HL-60/S4 treated with phorbol 12-myristate 13-acetate at 8.2 ng/mL for 4 days and 3 days (cell line): ENCODE measurements at regions not wholly inside any gene's neighbourhood (a gene's known extent, or its start where the extent isn't known, plus 50 kb on each side); places are given as distances from the start of the nearest gene placed in this dataset.

Experiments
- in situ Hi-C: fragments of 300-500 bp; cut with MboI; formaldehyde crosslinking; loops from 2 replicates; pipeline ENCODE4 v1.15.0; 2022; ENCODE audit warnings: low sequenced_read_pairs

- in situ Hi-C loops = no loop called here
Observed at GRCh38 chr2:180743401-180743800, 237.0 kb upstream of the UBE2E3 start.

GRCh38 chr2:180742801-180743200 lies 237.6 kb upstream of the UBE2E3 start:
- in situ Hi-C loops = no loop called here

- in situ Hi-C loops = no loop called here
Observed at GRCh38 chr2:180739070-180739469, 241.3 kb upstream of the UBE2E3 start.

GRCh38 chr2:180735799-180736198 lies 244.6 kb upstream of the UBE2E3 start:
- in situ Hi-C loops = no loop called here

- in situ Hi-C loops = no loop called here
Observed at GRCh38 chr2:180734382-180734781, 246.0 kb upstream of the UBE2E3 start.

- in situ Hi-C loops = no loop called here
Observed at GRCh38 chr2:180733330-180733729, 247.1 kb upstream of the UBE2E3 start.

- in situ Hi-C loops = no loop called here
Observed at GRCh38 chr2:180732337-180732736, 248.1 kb upstream of the UBE2E3 start.

GRCh38 chr2:180730976-180731375 lies 249.4 kb upstream of the UBE2E3 start:
- in situ Hi-C loops = no loop called here

GRCh38 chr2:180728928-180729559 lies 251.4 kb upstream of the UBE2E3 start:
- in situ Hi-C loops = no loop called here

GRCh38 chr2:180723712-180724111 lies 256.7 kb upstream of the UBE2E3 start:
- in situ Hi-C loops = no loop called here

- in situ Hi-C loops = no loop called here
Observed at GRCh38 chr2:180722551-180723239, 257.7 kb upstream of the UBE2E3 start.

- in situ Hi-C loops = no loop called here
Observed at GRCh38 chr2:180720829-180721228, 259.6 kb upstream of the UBE2E3 start.

- in situ Hi-C loops = no loop called here
Observed at GRCh38 chr2:180717588-180717987, 262.8 kb upstream of the UBE2E3 start.

- in situ Hi-C loops = no loop called here
Observed at GRCh38 chr2:180716186-180717180, 263.9 kb upstream of the UBE2E3 start.

GRCh38 chr2:180715044-180715443 lies 265.4 kb upstream of the UBE2E3 start:
- in situ Hi-C loops = no loop called here

GRCh38 chr2:180709392-180710145 lies 270.8 kb upstream of the UBE2E3 start:
- in situ Hi-C loops = no loop called here

GRCh38 chr2:180707884-180708205 lies 272.6 kb upstream of the UBE2E3 start:
- in situ Hi-C loops = no loop called here

GRCh38 chr2:180707175-180707883 lies 273.1 kb upstream of the UBE2E3 start:
- in situ Hi-C loops = no loop called here

GRCh38 chr2:180706694-180707093 lies 273.7 kb upstream of the UBE2E3 start:
- in situ Hi-C loops = no loop called here

GRCh38 chr2:180705551-180705950 lies 274.9 kb upstream of the UBE2E3 start:
- in situ Hi-C loops = no loop called here
